Left hindlimb (tissue), 1 donor: ENCODE measurements at regions not wholly inside any gene's neighbourhood (a gene's known extent, or its start where the extent isn't known, plus 50 kb on each side); places are given as distances from the start of the nearest gene placed in this dataset.
"Not testable (repeated sequence)": the region's sequence is repeated elsewhere in the genome, so short reads cannot be mapped to it uniquely, and the experiment has no call there.

Experiments
- DNase-seq: peaks from one replicate; pipeline ENCODE4 v3.0.0-alpha.2; 2018

GRCh38 chr2:7146151-7146550 lies 228.9 kb downstream of the RNF144A start:
- DNase-seq: no peak

GRCh38 chr2:7154656-7155055 lies 237.4 kb downstream of the RNF144A start:
- no peak for DNase-seq

GRCh38 chr2:7161501-7161900 lies 244.3 kb downstream of the RNF144A start:
- DNase-seq: no peak

- DNase-seq: no peak
Measured at GRCh38 chr2:7165736-7166135, 248.5 kb downstream of the RNF144A start.

GRCh38 chr2:7167801-7168411 lies 250.7 kb downstream of the RNF144A start:
- DNase-seq: no peak

- no peak for DNase-seq
Measured at GRCh38 chr2:7169593-7169992, 252.4 kb downstream of the RNF144A start.

GRCh38 chr2:7178996-7179395 lies 261.8 kb downstream of the RNF144A start:
- not testable (repeated sequence) for DNase-seq

GRCh38 chr2:7180638-7181370 lies 263.6 kb downstream of the RNF144A start:
- DNase-seq: no peak

- DNase-seq: no peak
Measured at GRCh38 chr2:7182525-7182924, 265.3 kb downstream of the RNF144A start.

- no peak for DNase-seq
Measured at GRCh38 chr2:7189106-7189505, 271.9 kb downstream of the RNF144A start.

- no peak for DNase-seq
Measured at GRCh38 chr2:7190587-7191324, 273.5 kb downstream of the RNF144A start.

- no peak for DNase-seq
Measured at GRCh38 chr2:7191932-7192331, 274.7 kb downstream of the RNF144A start.

GRCh38 chr2:7193457-7193856 lies 276.2 kb downstream of the RNF144A start:
- DNase-seq: no peak

- no peak for DNase-seq
Measured at GRCh38 chr2:7194950-7195349, 277.7 kb downstream of the RNF144A start.

- DNase-seq: no peak
Measured at GRCh38 chr2:7196883-7197282, 279.7 kb downstream of the RNF144A start.

GRCh38 chr2:7201851-7202250 lies 284.6 kb downstream of the RNF144A start:
- DNase-seq: no peak

GRCh38 chr2:7203056-7203467 lies 285.9 kb downstream of the RNF144A start:
- DNase-seq: peak; percentile 66

- no peak for DNase-seq
Measured at GRCh38 chr2:7205151-7205830, 288.1 kb downstream of the RNF144A start.

- no peak for DNase-seq
Measured at GRCh38 chr2:7206111-7206810, 289.0 kb downstream of the RNF144A start.

GRCh38 chr2:7207631-7208030 lies 290.4 kb downstream of the RNF144A start:
- no peak for DNase-seq

- DNase-seq: no peak
Measured at GRCh38 chr2:7209757-7210555, 292.7 kb downstream of the RNF144A start.

- DNase-seq: no peak
Measured at GRCh38 chr2:7210712-7211111, 293.5 kb downstream of the RNF144A start.
